ENCODE measurements at regions not wholly inside any gene's neighbourhood (a gene's known extent, or its start where the extent isn't known, plus 50 kb on each side); places are given as distances from the start of the nearest gene placed in this dataset.

GRCh38 chr14:51488569-51489220 lies 163.0 kb upstream of the FRMD6 start:
- H3K36me3 ChIP-seq (ENCODE audit: control insufficient read depth, insufficient read depth, low read length) = no peaks in the 10 kb centered on the region
- 92% methylated on average over 4 of the region's 6 CpGs for WGBS (ENCODE audit: insufficient coverage)
- no peak overlapping the region for H3K4me3 ChIP-seq (ENCODE audit: low read depth, low read length)
- H3K4me1 ChIP-seq (ENCODE audit: control insufficient read depth, insufficient read depth, low read length) = no peaks in the 10 kb centered on the region
- H3K9me3 ChIP-seq (ENCODE audit: control insufficient read depth, insufficient read depth, low read length) = no peaks in the 10 kb centered on the region
- DNase-seq (ENCODE audit: low read depth in 4 of 6, low spot score in 6 of 6) = no peak
- H3K27ac ChIP-seq (ENCODE audit: low read depth, low read length) = no peak overlapping the region
- peaks cover 2% of the 10 kb centered on the region for H3K27me3 ChIP-seq (ENCODE audit: control insufficient read depth, insufficient read depth, low read length)

- Histone ChIP-seq H3K27me3 (ENCODE audit: control insufficient read depth, insufficient read depth, low read length) (peaks cover 2% of the 10 kb centered on the region), H3K9me3 (ENCODE audit: control insufficient read depth, insufficient read depth, low read length) (no peaks in the 10 kb centered on the region), H3K4me3 (ENCODE audit: low read depth, low read length) (no peak overlapping the region), H3K27ac (ENCODE audit: low read depth, low read length) (no peak overlapping the region), H3K4me1 (ENCODE audit: control insufficient read depth, insufficient read depth, low read length) (no peaks in the 10 kb centered on the region), H3K36me3 (ENCODE audit: control insufficient read depth, insufficient read depth, low read length) (no peaks in the 10 kb centered on the region)
- DNase-seq (ENCODE audit: low read depth in 4 of 6, low spot score in 6 of 6) = no peak
- WGBS (ENCODE audit: insufficient coverage) = no CpG with 5 or more reads among the region's 3 CpGs
Measured at GRCh38 chr14:51490205-51490604, 161.5 kb upstream of the FRMD6 start.

- Histone ChIP-seq H3K4me3 (ENCODE audit: low read depth, low read length) (no peak overlapping the region), H3K9me3 (ENCODE audit: control insufficient read depth, insufficient read depth, low read length) (no peaks in the 10 kb centered on the region), H3K36me3 (ENCODE audit: control insufficient read depth, insufficient read depth, low read length) (no peaks in the 10 kb centered on the region), H3K27me3 (ENCODE audit: control insufficient read depth, insufficient read depth, low read length) (peaks cover 2% of the 10 kb centered on the region), H3K4me1 (ENCODE audit: control insufficient read depth, insufficient read depth, low read length) (no peaks in the 10 kb centered on the region), H3K27ac (ENCODE audit: low read depth, low read length) (no peak overlapping the region)
- 75% methylated on average over 2 of the region's 3 CpGs for WGBS (ENCODE audit: insufficient coverage)
- no peak for DNase-seq (ENCODE audit: low read depth in 4 of 6, low spot score in 6 of 6)
Measured at GRCh38 chr14:51491036-51491545, 160.6 kb upstream of the FRMD6 start.

- Histone ChIP-seq H3K27me3 (ENCODE audit: control insufficient read depth, insufficient read depth, low read length) (peaks cover 2% of the 10 kb centered on the region), H3K9me3 (ENCODE audit: control insufficient read depth, insufficient read depth, low read length) (no peaks in the 10 kb centered on the region), H3K27ac (ENCODE audit: low read depth, low read length) (no peak overlapping the region), H3K4me3 (ENCODE audit: low read depth, low read length) (no peak overlapping the region), H3K36me3 (ENCODE audit: control insufficient read depth, insufficient read depth, low read length) (no peaks in the 10 kb centered on the region), H3K4me1 (ENCODE audit: control insufficient read depth, insufficient read depth, low read length) (no peaks in the 10 kb centered on the region)
- 67% methylated on average over 3 of the region's 3 CpGs for WGBS (ENCODE audit: insufficient coverage)
- DNase-seq (ENCODE audit: low read depth in 4 of 6, low spot score in 6 of 6) = no peak
Measured at GRCh38 chr14:51491776-51492175, 159.9 kb upstream of the FRMD6 start.

GRCh38 chr14:51495319-51495718 lies 156.4 kb upstream of the FRMD6 start:
- Histone ChIP-seq H3K36me3 (ENCODE audit: control insufficient read depth, insufficient read depth, low read length) (no peaks in the 10 kb centered on the region), H3K9me3 (ENCODE audit: control insufficient read depth, insufficient read depth, low read length) (no peaks in the 10 kb centered on the region), H3K4me1 (ENCODE audit: control insufficient read depth, insufficient read depth, low read length) (no peaks in the 10 kb centered on the region), H3K4me3 (ENCODE audit: low read depth, low read length) (no peak overlapping the region), H3K27me3 (ENCODE audit: control insufficient read depth, insufficient read depth, low read length) (peaks cover 2% of the 10 kb centered on the region), H3K27ac (ENCODE audit: low read depth, low read length) (peak overlapping the region; percentile 61)
- DNase-seq (ENCODE audit: low read depth in 4 of 6, low spot score in 6 of 6) = no peak
- 80% methylated on average over 1 of the region's 2 CpGs for WGBS (ENCODE audit: insufficient coverage)

- no peaks in the 10 kb centered on the region for H3K4me1 ChIP-seq (ENCODE audit: control insufficient read depth, insufficient read depth, low read length)
- H3K9me3 ChIP-seq (ENCODE audit: control insufficient read depth, insufficient read depth, low read length) = peaks cover 5% of the 10 kb centered on the region
- DNase-seq (ENCODE audit: low read depth in 4 of 6, low spot score in 6 of 6) = peak in 1 of 6 donors; percentile 67
- H3K27me3 ChIP-seq (ENCODE audit: control insufficient read depth, insufficient read depth, low read length) = no peaks in the 10 kb centered on the region
- H3K27ac ChIP-seq (ENCODE audit: low read depth, low read length) = no peak overlapping the region
- no peaks in the 10 kb centered on the region for H3K36me3 ChIP-seq (ENCODE audit: control insufficient read depth, insufficient read depth, low read length)
- WGBS (ENCODE audit: insufficient coverage) = 61% methylated on average over 2 of the region's 10 CpGs
- H3K4me3 ChIP-seq (ENCODE audit: low read depth, low read length) = no peak overlapping the region
Measured at GRCh38 chr14:51498411-51499227, 153.1 kb upstream of the FRMD6 start.

- H3K36me3 ChIP-seq (ENCODE audit: control insufficient read depth, insufficient read depth, low read length) = no peaks in the 10 kb centered on the region
- WGBS (ENCODE audit: insufficient coverage) = 100% methylated on average over 1 of the region's 1 CpG
Measured at GRCh38 chr14:51500776-51501175, 150.9 kb upstream of the FRMD6 start.

GRCh38 chr14:51501746-51502145 lies 150.0 kb upstream of the FRMD6 start:
- DNase-seq (ENCODE audit: low read depth in 4 of 6, low spot score in 6 of 6) = no peak
- no peak overlapping the region for H3K4me3 ChIP-seq (ENCODE audit: low read depth, low read length)

More at GRCh38 chr14:51500776-51501175, 150.9 kb upstream of the FRMD6 start:
- no peaks in the 10 kb centered on the region for H3K27me3 ChIP-seq (ENCODE audit: control insufficient read depth, insufficient read depth, low read length)
- H3K4me3 ChIP-seq (ENCODE audit: low read depth, low read length) = no peak overlapping the region
- peaks cover 5% of the 10 kb centered on the region for H3K9me3 ChIP-seq (ENCODE audit: control insufficient read depth, insufficient read depth, low read length)
- no peak overlapping the region for H3K27ac ChIP-seq (ENCODE audit: low read depth, low read length)
- H3K4me1 ChIP-seq (ENCODE audit: control insufficient read depth, insufficient read depth, low read length) = no peaks in the 10 kb centered on the region
- DNase-seq (ENCODE audit: low read depth in 4 of 6, low spot score in 6 of 6) = no peak

GRCh38 chr14:51504669-51505068 lies 147.0 kb upstream of the FRMD6 start:
- 100% methylated on average over 1 of the region's 1 CpG for WGBS (ENCODE audit: insufficient coverage)
- no peak overlapping the region for H3K27ac ChIP-seq (ENCODE audit: low read depth, low read length)
- peaks cover 5% of the 10 kb centered on the region for H3K9me3 ChIP-seq (ENCODE audit: control insufficient read depth, insufficient read depth, low read length)
- H3K27me3 ChIP-seq (ENCODE audit: control insufficient read depth, insufficient read depth, low read length) = peaks cover 3% of the 10 kb centered on the region
- no peaks in the 10 kb centered on the region for H3K36me3 ChIP-seq (ENCODE audit: control insufficient read depth, insufficient read depth, low read length)
- no peak overlapping the region for H3K4me3 ChIP-seq (ENCODE audit: low read depth, low read length)
- no peak for DNase-seq (ENCODE audit: low read depth in 4 of 6, low spot score in 6 of 6)
- H3K4me1 ChIP-seq (ENCODE audit: control insufficient read depth, insufficient read depth, low read length) = peaks cover 20% of the 10 kb centered on the region

More at GRCh38 chr14:51501746-51502145, 150.0 kb upstream of the FRMD6 start:
- Histone ChIP-seq H3K9me3 (ENCODE audit: control insufficient read depth, insufficient read depth, low read length) (peaks cover 5% of the 10 kb centered on the region), H3K27me3 (ENCODE audit: control insufficient read depth, insufficient read depth, low read length) (no peaks in the 10 kb centered on the region), H3K36me3 (ENCODE audit: control insufficient read depth, insufficient read depth, low read length) (no peaks in the 10 kb centered on the region), H3K27ac (ENCODE audit: low read depth, low read length) (no peak overlapping the region), H3K4me1 (ENCODE audit: control insufficient read depth, insufficient read depth, low read length) (no peaks in the 10 kb centered on the region)

All from spinal cord (tissue), 9 donors.